OCI-LY7 (cell line): ENCODE measurements at regions not wholly inside any gene's neighbourhood (a gene's known extent, or its start where the extent isn't known, plus 50 kb on each side); places are given as distances from the start of the nearest gene placed in this dataset.
"Not testable (repeated sequence)": the region's sequence is repeated elsewhere in the genome, so short reads cannot be mapped to it uniquely, and the experiment has no call there.

Source experiments
- BruUV-seq: library from RNA; stranded (reverse); fragments of 400-500 nt; replicated peaks from 2 replicates; lab custom pipeline; 2021; lab: Mats Ljungman, UMichigan
- CTCF ChIA-PET: fragments of 300-600 bp; sonication (Branson Sonifier 250); formaldehyde crosslinking; loops from one replicate; lab custom pipeline; 2022; ENCODE audit warnings: antibody characterized with exemption; ENCODE audit not compliant: unreplicated experiment; lab: Charles Lee
- POLR2A ChIA-PET: fragments of 300-600 bp; sonication (Branson Sonifier 250); formaldehyde crosslinking; loops from one replicate; lab custom pipeline; 2022; ENCODE audit warnings: antibody characterized with exemption; lab: Charles Lee
- DNase-seq: peaks from one replicate; pipeline ENCODE4 v3.0.0-alpha.2; 2015; ENCODE audit warnings: low spot score
- H2AFZ ChIP-seq: fragments of 200-600 bp; sonication (generic), shearing (Covaris generic); 2 replicates; pipeline ENCODE4 v1.6.1; 2014; ENCODE audit warnings: mild to moderate bottlenecking, antibody characterized with exemption, low read length, moderate library complexity
- H3K27ac ChIP-seq: fragments of 200-600 bp; sonication (generic); 2 replicates; pipeline ENCODE4 v1.5.1; 2014; ENCODE audit warnings: mixed run types, low read depth, mild to moderate bottlenecking, moderate library complexity, low read length, inconsistent platforms; ENCODE audit not compliant: poor library complexity, severe bottlenecking
- H3K36me3 ChIP-seq: fragments of 200-600 bp; sonication (generic); 2 replicates; pipeline ENCODE4 v1.6.1; 2014; ENCODE audit warnings: mild to moderate bottlenecking, antibody characterized with exemption, low read length, moderate library complexity, mixed read lengths; ENCODE audit not compliant: insufficient read depth
- H3K4me1 ChIP-seq: fragments of 200-600 bp; sonication (generic); 2 replicates; pipeline ENCODE4 v1.5.1; 2014; ENCODE audit warnings: mild to moderate bottlenecking, low read length; ENCODE audit not compliant: insufficient read depth, poor library complexity, severe bottlenecking
- H3K4me2 ChIP-seq: fragments of 200-600 bp; sonication (generic); 2 replicates; pipeline ENCODE4 v1.6.1; 2014; ENCODE audit warnings: mild to moderate bottlenecking, low read length
- H3K4me3 ChIP-seq: fragments of 200-600 bp; sonication (generic); 2 replicates; pipeline ENCODE4 v1.5.1; 2014; ENCODE audit warnings: mild to moderate bottlenecking, low read depth, low read length; ENCODE audit not compliant: poor library complexity, severe bottlenecking
- H3K79me2 ChIP-seq: fragments of 200-600 bp; sonication (generic); 2 replicates; pipeline ENCODE4 v1.6.1; 2016; ENCODE audit warnings: low read depth, mild to moderate bottlenecking, low read length, moderate library complexity, mixed read lengths; ENCODE audit not compliant: insufficient read depth
- H3K9me2 ChIP-seq: fragments of 200-600 bp; sonication (generic); 2 replicates; pipeline ENCODE4 v1.6.1; 2016; ENCODE audit warnings: mild to moderate bottlenecking, low read length, mixed read lengths; ENCODE audit not compliant: insufficient read depth
- H3K9me3 ChIP-seq: fragments of 200-600 bp; sonication (generic); 2 replicates; pipeline ENCODE4 v1.6.1; 2014; ENCODE audit warnings: mild to moderate bottlenecking, mixed run types, low read length, mixed read lengths
- H4K20me1 ChIP-seq: fragments of 200-600 bp; sonication (generic); 2 replicates; pipeline ENCODE4 v1.6.1; 2014; ENCODE audit warnings: mild to moderate bottlenecking, antibody characterized with exemption, low read length, moderate library complexity, mixed read lengths; ENCODE audit not compliant: insufficient read depth
- CTCF ChIP-seq: fragments of 200-600 bp; sonication (generic); conservative IDR thresholded peaks from 2 replicates; pipeline ENCODE4 v1.5.1; 2014; ENCODE audit warnings: mild to moderate bottlenecking, antibody characterized with exemption, low read length, moderate library complexity, mixed read lengths
- EZH2phosphoT487 ChIP-seq: fragments of 200-600 bp; sonication (generic); IDR thresholded peaks from 2 replicates; pipeline ENCODE4 v1.6.1; 2018; ENCODE audit warnings: low read depth, borderline replicate concordance, mild to moderate bottlenecking, mixed run types, antibody characterized with exemption, low read length, moderate library complexity, mixed read lengths
- intact Hi-C: fragments of 100-400 bp; cut with micrococcal nuclease; formaldehyde crosslinking; loops from one replicate; pipeline ENCODE4 v1.10.0; 2022; ENCODE audit not compliant: unreplicated experiment

GRCh38 chr10:36526033-36526432 lies 599.4 kb upstream of the ANKRD30A start:
- DNase-seq, result no peak
- no peaks in the 10 kb centered on the region for H3K36me3 ChIP-seq
- no peak overlapping the region for H3K4me3 ChIP-seq
- H3K9me2 ChIP-seq, result no peaks in the 10 kb centered on the region
- CTCF ChIA-PET, result no interaction called here
- no peaks in the 10 kb centered on the region for H3K9me3 ChIP-seq
- H4K20me1 ChIP-seq, result no peaks in the 10 kb centered on the region
- H3K4me1 ChIP-seq, result no peaks in the 10 kb centered on the region
- H3K4me2 ChIP-seq, result no peak overlapping the region
- TF ChIP-seq EZH2phosphoT487 (no peak), CTCF (no peak)
- POLR2A ChIA-PET, result no interaction called here
- intact Hi-C loops, result no loop called here
- no peak overlapping the region for H3K27ac ChIP-seq
- no TSS peak for BruUV-seq
- no peak overlapping the region for H2AFZ ChIP-seq
- H3K79me2 ChIP-seq, result no peaks in the 10 kb centered on the region

GRCh38 chr10:36524126-36524525 lies 601.3 kb upstream of the ANKRD30A start:
- H2AFZ ChIP-seq, POLR2A ChIA-PET, H3K79me2 ChIP-seq, H3K9me3 ChIP-seq, H4K20me1 ChIP-seq, H3K27ac ChIP-seq, H3K9me2 ChIP-seq, BruUV-seq, intact Hi-C loops, DNase-seq, CTCF ChIA-PET, H3K4me3 ChIP-seq, H3K4me1 ChIP-seq, H3K36me3 ChIP-seq, H3K4me2 ChIP-seq: not testable (repeated sequence)

- CTCF ChIA-PET, result no interaction called here
- no TSS peak for BruUV-seq
These were observed 605.5 kb upstream of the ANKRD30A start for GRCh38 chr10:36519909-36520308.

More at GRCh38 chr10:36519909-36520308, 605.5 kb upstream of the ANKRD30A start:
- H3K4me1 ChIP-seq, result no peaks in the 10 kb centered on the region
- TF ChIP-seq EZH2phosphoT487 (no peak), CTCF (no peak)
- H3K36me3 ChIP-seq, result no peaks in the 10 kb centered on the region
- POLR2A ChIA-PET, result no interaction called here
- no peak for DNase-seq
- no peaks in the 10 kb centered on the region for H3K9me3 ChIP-seq
- no peak overlapping the region for H3K27ac ChIP-seq
- intact Hi-C loops, result no loop called here
- H3K4me2 ChIP-seq, result no peak overlapping the region
- H2AFZ ChIP-seq, result no peak overlapping the region
- H3K9me2 ChIP-seq, result no peaks in the 10 kb centered on the region
- H3K4me3 ChIP-seq, result no peak overlapping the region
- no peaks in the 10 kb centered on the region for H3K79me2 ChIP-seq
- no peaks in the 10 kb centered on the region for H4K20me1 ChIP-seq
